C1 segment of cervical spinal cord (tissue), 14 donors: ENCODE measurements at regions not wholly inside any gene's neighbourhood (a gene's known extent, or its start where the extent isn't known, plus 50 kb on each side); places are given as distances from the start of the nearest gene placed in this dataset.

ENCODE experiments used
- DNase-seq, 14 donors: peaks; one replicate each; lab custom pipeline; 2025; lab: John Stamatoyannopoulos, UW

- DNase-seq = no peak
Observed at GRCh38 chr13:34230271-34230670, 412.3 kb downstream of the RFC3 start.

- DNase-seq = no peak
Observed at GRCh38 chr13:34241332-34241731, 423.4 kb downstream of the RFC3 start.

- DNase-seq = peak in 1 of 14 donors; percentile 2
Observed at GRCh38 chr13:34243403-34243802, 425.5 kb downstream of the RFC3 start.

GRCh38 chr13:34246511-34246910, 428.6 kb downstream of the RFC3 start:
- DNase-seq = no peak

- no peak for DNase-seq
Observed at GRCh38 chr13:34247596-34247995, 429.6 kb downstream of the RFC3 start.

- DNase-seq = no peak
Observed at GRCh38 chr13:34249546-34250039, 431.6 kb downstream of the RFC3 start.

- no peak for DNase-seq
Observed at GRCh38 chr13:34250151-34250670, 432.3 kb downstream of the RFC3 start.

- no peak for DNase-seq
Observed at GRCh38 chr13:34254366-34254765, 436.4 kb downstream of the RFC3 start.

- DNase-seq = no peak
Observed at GRCh38 chr13:34255711-34256110, 437.8 kb downstream of the RFC3 start.

GRCh38 chr13:34256236-34256635, 438.3 kb downstream of the RFC3 start:
- DNase-seq = peak in 2 of 14 donors; percentile 4 to 6

GRCh38 chr13:34257966-34258365, 440.0 kb downstream of the RFC3 start:
- DNase-seq = peak in 2 of 14 donors; percentile 1 to 5

- no peak for DNase-seq
Observed at GRCh38 chr13:34258646-34259386, 440.9 kb downstream of the RFC3 start.

GRCh38 chr13:34263681-34264080, 445.7 kb downstream of the RFC3 start:
- no peak for DNase-seq

- DNase-seq = no peak
Observed at GRCh38 chr13:34265046-34265679, 447.2 kb downstream of the RFC3 start.

GRCh38 chr13:34276764-34277163, 458.8 kb downstream of the RFC3 start:
- DNase-seq = no peak

- DNase-seq = no peak
Observed at GRCh38 chr13:34277936-34278335, 460.0 kb downstream of the RFC3 start.

- no peak for DNase-seq
Observed at GRCh38 chr13:34278780-34279179, 460.8 kb downstream of the RFC3 start.

- no peak for DNase-seq
Observed at GRCh38 chr13:34290661-34291060, 472.7 kb downstream of the RFC3 start.

GRCh38 chr13:34294483-34295129, 476.7 kb downstream of the RFC3 start:
- no peak for DNase-seq

- DNase-seq = no peak
Observed at GRCh38 chr13:34300559-34300958, 482.6 kb downstream of the RFC3 start.

- DNase-seq = no peak
Observed at GRCh38 chr13:34302596-34302995, 484.6 kb downstream of the RFC3 start.

GRCh38 chr13:34303346-34303745, 485.4 kb downstream of the RFC3 start:
- no peak for DNase-seq
